GM12892 (cell line): ENCODE measurements at regions not wholly inside any gene's neighbourhood (a gene's known extent, or its start where the extent isn't known, plus 50 kb on each side); places are given as distances from the start of the nearest gene placed in this dataset.
"Not testable (repeated sequence)": the region's sequence is repeated elsewhere in the genome, so short reads cannot be mapped to it uniquely, and the experiment has no call there.

Source experiments
- DNase-seq: peaks from one replicate; pipeline ENCODE4 v3.0.0; 2011; ENCODE audit not compliant: insufficient read length
- FAIRE-seq: peaks from 2 replicates; lab custom pipeline; 2011; peaks lifted over from hg19 to GRCh38; lab: Jason Lieb, UNC
- POLR2A ChIP-seq: IDR thresholded peaks from 2 replicates; pipeline ENCODE4 v1.6.1; 2011; ENCODE audit warnings: low read depth, low read length, control low read depth
- POLR2AphosphoS5 ChIP-seq: IDR thresholded peaks from 2 replicates; pipeline ENCODE4 v1.6.1; 2011; ENCODE audit warnings: low read depth, low read length, control low read depth
- TAF1 ChIP-seq: IDR thresholded peaks from 2 replicates; pipeline ENCODE4 v1.6.1; 2011; ENCODE audit warnings: low read depth, mild to moderate bottlenecking, control low read depth, low read length, borderline replicate concordance

GRCh38 chr5:57891443-57891842 is 408.8 kb upstream of the ACTBL2 start:
- no peak for FAIRE-seq
- no peak for TF ChIP-seq POLR2A
- no peak for DNase-seq

- no peak for TF ChIP-seq TAF1
- no peak for TF ChIP-seq POLR2AphosphoS5
- no peak for TF ChIP-seq POLR2A
- FAIRE-seq: no peak
- DNase-seq: no peak
These were observed 406.9 kb upstream of the ACTBL2 start for GRCh38 chr5:57889558-57889957.

- TF ChIP-seq POLR2AphosphoS5 (no peak), TAF1 (no peak), POLR2A (no peak)
- FAIRE-seq (no peak), DNase-seq (no peak)
These were observed 405.4 kb upstream of the ACTBL2 start for GRCh38 chr5:57887851-57888621.

DNA sequence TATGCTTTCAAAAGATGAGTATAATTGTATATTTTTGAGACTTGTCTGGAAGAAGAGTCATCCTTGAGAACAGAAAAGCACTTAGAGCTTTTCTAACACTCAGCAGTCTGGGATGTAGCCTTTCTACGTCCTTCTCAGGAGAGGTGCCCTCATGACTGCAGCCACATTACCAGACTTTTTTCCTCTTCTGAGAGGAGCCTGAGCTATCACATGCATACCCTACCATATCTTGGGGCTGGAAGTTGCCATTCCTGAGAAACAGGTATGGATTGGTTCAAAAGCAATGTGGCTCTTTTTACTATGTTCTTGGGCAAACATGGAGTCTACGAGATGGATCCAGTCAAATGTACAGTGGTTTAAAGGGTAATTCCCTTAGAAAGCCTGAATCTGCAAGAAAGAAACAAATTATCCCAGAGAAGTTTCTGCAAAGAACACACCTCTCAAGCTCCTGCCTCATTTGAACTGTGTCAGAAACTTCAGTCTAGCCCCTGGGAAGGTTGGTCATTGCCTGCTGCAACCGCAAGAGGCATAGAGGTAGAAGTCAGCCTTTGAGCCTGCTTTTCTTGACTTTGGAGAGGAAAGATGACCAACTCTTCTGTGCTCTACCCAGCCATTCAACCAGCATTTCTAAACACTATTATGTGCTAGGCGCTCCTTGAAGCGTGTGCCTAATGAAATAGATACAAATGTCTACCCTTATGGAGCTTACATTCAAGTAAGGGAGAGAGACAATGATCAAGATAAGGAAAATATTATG is 401.9 kb upstream of the ACTBL2 start:
- TF ChIP-seq POLR2A (no peak), TAF1 (no peak), POLR2AphosphoS5 (no peak)
- DNase-seq: no peak
- no peak for FAIRE-seq

DNA sequence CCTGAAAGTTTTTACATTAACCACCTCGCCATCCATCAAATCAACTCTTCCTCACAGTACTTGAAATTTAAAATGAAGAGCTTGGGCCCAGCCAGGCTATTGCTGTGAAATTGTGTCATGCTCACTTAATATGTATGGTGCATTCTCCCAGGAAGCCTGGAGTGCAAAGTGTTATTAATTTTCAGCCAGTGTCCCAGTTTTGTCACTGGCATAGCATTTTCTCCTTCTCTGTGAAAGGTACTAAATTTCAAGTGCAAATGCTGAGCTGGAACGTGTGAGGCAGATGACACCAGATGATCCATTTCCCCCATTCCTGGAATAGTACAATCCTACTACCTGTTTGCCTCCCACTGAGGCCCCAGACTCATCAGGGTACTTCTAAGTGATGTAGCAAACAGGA is 397.6 kb upstream of the ACTBL2 start:
- TF ChIP-seq POLR2A (no peak), POLR2AphosphoS5 (no peak), TAF1 (no peak)
- no peak for FAIRE-seq

DNA sequence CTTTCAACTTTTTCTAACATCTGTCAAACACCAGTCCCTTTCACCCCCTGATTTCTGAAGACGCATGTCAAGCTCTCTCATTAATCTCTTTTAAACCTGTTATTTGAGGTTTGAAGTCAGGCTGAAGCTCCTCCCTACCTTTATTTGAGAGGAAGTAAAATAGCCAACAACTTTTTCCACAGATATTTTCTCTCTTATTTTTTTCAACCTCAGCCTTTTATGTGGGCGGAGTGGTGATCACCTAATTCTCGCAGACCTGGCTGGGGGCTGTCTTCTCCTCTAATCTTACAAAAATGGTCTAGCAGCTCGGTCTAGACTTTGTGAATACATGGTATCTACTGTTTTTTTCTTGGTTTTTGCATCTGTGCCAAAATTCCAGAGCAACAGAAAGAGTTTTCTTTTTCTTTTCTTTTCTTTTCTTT is 395.7 kb upstream of the ACTBL2 start:
- FAIRE-seq (no peak), DNase-seq (no peak)
- TF ChIP-seq POLR2A (no peak), TAF1 (no peak), POLR2AphosphoS5 (no peak)

More for the DNA sequence above, 397.6 kb upstream of the ACTBL2 start:
- no peak for DNase-seq

GRCh38 chr5:57871496-57871895 is 388.9 kb upstream of the ACTBL2 start:
- no peak for DNase-seq
- FAIRE-seq: no peak
- TF ChIP-seq POLR2AphosphoS5: no peak
- TF ChIP-seq TAF1: no peak
- TF ChIP-seq POLR2A: no peak

DNA sequence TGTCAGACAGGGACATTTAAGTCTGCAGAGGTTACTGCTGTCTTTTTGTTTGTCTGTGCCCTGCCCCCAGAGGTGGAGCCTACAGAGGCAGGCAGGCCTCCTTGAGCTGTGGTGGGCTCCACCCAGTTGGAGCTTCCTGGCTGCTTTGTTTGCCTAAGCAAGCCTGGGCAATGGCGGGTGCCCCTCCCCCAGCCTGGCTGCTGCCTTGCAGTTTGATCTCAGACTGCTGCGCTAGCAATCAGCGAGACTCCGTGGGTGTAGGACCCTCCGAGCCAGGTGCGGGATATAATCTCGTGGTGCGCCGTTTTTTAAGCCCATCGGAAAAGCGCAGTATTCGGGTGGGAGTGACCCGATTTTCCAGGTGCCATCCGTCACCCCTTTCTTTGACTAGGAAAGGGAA is 387.7 kb upstream of the ACTBL2 start:
- FAIRE-seq, DNase-seq: not testable (repeated sequence)

DNA sequence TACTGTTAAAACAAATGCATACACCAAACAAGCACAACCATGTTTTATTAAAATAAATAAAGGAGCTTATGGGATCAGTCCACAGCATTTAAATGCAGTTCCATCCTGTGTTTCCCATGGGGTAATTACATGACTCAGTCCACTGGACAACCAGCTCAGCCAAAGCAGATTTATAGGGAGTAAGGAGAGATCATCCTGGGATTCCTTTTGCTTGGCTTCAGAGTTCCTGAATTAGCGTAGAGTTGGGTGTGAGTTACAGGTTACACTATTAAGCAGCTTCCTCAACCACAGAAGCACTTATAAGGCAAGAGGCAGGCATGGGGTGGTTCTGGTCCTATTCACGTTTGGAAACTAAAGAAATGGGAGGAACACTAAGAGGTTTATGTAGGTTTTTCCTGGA is 381.1 kb upstream of the ACTBL2 start:
- no peak for FAIRE-seq
- TF ChIP-seq POLR2AphosphoS5: no peak
- no peak for TF ChIP-seq POLR2A
- TF ChIP-seq TAF1: no peak
- DNase-seq: no peak

DNA sequence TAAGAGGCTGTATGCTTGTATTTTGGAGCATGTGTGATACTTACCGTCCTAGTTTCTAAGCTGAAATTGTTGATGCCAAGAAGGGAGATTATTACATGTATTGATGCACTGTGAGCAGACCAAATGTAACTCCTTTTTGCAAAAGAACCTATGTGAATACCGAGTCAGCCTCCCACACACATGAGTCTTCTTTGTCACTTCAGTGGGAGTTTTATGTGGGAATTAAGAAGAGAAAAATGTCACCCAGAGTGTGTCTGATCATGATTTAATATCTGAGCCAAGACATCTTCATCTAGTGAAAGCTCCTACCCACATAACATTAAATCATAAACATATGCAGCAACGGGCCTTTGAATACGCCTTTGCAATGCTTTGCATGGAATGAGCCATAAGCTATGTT is 380.3 kb upstream of the ACTBL2 start:
- TF ChIP-seq POLR2A (no peak), POLR2AphosphoS5 (no peak), TAF1 (no peak)
- FAIRE-seq (no peak), DNase-seq (no peak)

DNA sequence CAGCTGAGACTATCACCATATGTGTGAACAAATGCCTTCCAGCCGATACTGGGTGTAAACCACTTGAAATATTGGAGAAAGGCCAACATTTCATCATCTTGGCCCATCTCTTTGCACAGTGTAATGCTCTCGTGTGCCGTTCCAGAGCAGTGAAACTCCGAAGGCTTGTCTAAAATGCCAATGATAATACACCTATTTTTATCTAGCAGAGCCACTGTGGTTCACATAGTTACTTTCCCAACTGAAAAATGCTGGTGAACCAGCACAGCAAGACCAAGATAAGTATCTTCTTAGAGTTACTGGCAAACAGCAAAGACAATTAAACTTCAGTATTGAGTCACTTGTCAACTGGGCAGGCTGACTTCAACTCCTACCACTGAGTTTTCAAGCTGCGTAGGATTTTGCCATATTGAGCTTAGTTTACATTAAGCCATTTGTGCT is 379.9 kb upstream of the ACTBL2 start:
- no peak for TF ChIP-seq POLR2AphosphoS5
- no peak for TF ChIP-seq TAF1
- TF ChIP-seq POLR2A: no peak
- DNase-seq (no peak), FAIRE-seq (no peak)

GRCh38 chr5:57859626-57860025 is 377.0 kb upstream of the ACTBL2 start:
- DNase-seq (no peak), FAIRE-seq (no peak)
- TF ChIP-seq POLR2A: no peak
- TF ChIP-seq TAF1: no peak
